HG02852 (cell line): ENCODE measurements at regions not wholly inside any gene's neighbourhood (a gene's known extent, or its start where the extent isn't known, plus 50 kb on each side); places are given as distances from the start of the nearest gene placed in this dataset.
"Not testable (repeated sequence)": the region's sequence is repeated elsewhere in the genome, so short reads cannot be mapped to it uniquely, and the experiment has no call there.

ENCODE experiments used
- ATAC-seq: cut with Tn5 transposase; IDR thresholded peaks from one replicate; pipeline ENCODE4 v1.9.1; 2021; ENCODE audit warnings: mild to moderate bottlenecking, moderate library complexity; ENCODE audit not compliant: unreplicated experiment

GRCh38 chr15:39016706-39017105, 452.1 kb upstream of the RASGRP1 start:
- ATAC-seq = no peak

DNA sequence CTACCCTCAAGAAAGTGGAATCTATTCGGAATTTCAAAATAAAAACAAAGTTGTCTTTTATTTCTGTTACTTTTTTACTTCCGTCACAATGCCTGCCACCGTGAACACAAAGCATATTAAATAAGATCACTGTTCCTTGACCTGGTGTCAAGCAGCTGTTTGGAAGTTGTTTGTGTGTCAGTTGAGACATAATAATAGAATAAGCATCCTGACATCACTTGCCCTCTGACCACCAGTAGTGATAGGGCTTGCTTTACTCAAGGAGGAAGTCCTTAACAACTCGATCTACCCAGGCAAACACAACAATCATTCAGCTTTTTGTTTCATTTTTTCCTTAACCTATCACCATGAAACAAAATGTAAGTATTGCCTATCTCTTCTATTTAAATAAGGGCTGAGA, 454.4 kb upstream of the RASGRP1 start:
- ATAC-seq = no peak

DNA sequence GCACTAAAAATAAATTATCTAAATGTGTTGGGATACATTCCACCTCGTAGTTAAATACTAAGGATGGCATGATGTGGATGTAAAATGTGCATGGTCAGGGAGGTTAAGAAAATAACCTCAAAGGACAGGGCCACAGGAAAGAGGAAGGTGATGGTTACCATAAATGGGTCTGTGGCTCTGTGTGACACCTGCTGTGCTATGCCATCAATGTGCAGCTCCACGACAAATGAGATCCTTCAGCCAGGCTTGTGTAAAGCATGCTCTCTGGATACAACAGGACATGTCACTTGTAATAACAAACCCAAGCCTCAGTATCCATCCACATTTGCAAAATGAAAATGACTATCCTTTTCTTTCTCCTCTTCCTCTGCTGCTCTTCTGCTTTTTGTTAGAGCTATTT, 456.7 kb upstream of the RASGRP1 start:
- no peak for ATAC-seq

DNA sequence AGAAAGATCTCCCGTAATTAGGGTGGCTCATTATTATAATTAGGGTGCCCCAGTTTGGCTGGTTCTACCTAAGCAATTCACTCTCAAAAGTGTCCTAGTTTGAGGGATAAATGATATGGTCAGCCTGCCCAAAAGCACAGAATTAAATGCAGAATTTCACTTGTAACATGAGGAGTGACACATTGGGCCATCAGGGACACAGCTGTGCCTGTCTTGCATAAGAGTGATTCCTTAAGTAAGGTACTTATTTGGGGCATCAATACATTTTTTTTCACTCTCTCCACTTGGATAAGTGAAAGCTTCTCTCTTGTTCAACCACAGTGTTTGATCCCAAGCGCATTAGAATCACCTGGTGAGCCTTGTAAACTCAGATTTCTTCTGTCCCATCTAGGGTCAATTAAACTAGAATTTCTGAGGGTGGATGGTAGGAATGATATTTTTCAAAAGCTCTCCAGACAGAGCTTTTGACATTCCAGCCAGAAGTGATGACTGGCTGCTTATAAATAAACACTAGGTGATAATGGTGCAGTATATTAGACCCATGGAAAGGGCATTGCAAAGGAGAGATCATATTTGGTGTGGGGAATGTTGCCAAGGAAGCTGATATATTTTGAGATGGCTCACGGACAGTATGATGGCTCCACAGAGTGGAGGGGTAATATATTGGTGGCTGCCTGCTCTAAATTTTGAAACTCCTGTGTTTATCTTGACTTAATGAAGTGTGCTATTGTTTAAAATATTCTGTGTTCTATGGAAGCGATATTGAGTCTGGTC, 458.1 kb upstream of the RASGRP1 start:
- ATAC-seq = no peak

GRCh38 chr15:39025321-39025720, 460.7 kb upstream of the RASGRP1 start:
- no peak for ATAC-seq

- ATAC-seq = no peak
Observed at GRCh38 chr15:39025881-39026280, 461.3 kb upstream of the RASGRP1 start.

DNA sequence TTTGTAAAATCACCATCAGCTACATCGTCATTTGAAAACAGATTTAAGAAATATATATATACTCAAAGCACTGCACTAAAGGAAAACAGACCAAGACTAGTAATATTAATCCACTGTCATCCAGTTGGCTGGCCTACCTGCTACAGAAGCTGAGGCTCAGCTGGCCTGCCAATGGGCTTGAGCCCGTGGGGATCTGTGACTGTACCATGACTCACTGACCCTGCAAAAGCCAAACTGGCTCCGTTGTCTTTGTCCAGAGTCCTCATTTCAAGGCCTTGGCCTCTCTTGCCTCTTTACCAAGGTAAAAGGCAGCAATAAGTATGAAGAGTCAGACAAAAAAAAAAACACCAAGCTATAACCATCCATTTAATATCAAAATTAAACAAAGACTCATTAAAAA, 463.5 kb upstream of the RASGRP1 start:
- no peak for ATAC-seq

DNA sequence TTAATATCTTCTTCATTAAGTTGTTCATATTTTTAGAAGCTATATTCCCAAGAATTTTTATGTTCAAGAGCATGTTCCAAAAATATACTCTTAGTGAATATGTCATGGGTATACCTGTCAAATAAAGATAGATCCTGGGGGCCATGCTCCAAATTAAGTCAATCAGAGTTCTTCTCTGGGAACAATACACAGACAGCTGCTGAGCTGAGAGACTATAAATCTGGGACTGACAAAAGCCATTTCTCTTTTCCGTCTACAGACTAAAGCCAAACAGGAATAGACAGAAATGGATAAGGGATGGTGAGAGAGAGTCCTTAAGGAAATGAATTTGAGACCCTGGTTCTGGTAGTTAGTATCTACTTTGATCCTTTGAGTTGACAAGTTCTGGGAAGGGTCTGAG, 465.1 kb upstream of the RASGRP1 start:
- ATAC-seq = no peak

- no peak for ATAC-seq
Observed at GRCh38 chr15:39030291-39031070, 465.9 kb upstream of the RASGRP1 start.

GRCh38 chr15:39031596-39031995, 467.0 kb upstream of the RASGRP1 start:
- ATAC-seq = no peak

GRCh38 chr15:39034816-39035215, 470.2 kb upstream of the RASGRP1 start:
- no peak for ATAC-seq

- not testable (repeated sequence) for ATAC-seq
Observed at GRCh38 chr15:39037611-39038010, 473.0 kb upstream of the RASGRP1 start.

DNA sequence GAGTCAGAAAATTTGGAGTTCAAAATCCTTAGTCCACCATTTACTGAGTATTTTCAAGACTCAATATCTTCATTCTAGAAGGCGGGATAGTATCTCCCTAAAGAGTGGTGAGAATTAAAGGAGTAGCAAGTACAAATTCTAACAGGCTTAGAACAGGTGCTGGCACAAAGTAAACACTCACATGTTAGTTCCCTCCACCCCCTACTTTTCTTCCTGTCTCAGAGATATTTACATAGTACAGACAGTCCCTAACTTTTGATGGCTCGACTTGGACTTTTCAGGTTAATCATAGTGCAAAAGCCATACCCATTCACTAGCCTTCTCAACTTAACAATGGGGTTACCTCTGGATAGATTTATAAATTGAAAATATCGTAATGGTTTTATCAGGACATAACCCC, 476.2 kb upstream of the RASGRP1 start:
- ATAC-seq = no peak

DNA sequence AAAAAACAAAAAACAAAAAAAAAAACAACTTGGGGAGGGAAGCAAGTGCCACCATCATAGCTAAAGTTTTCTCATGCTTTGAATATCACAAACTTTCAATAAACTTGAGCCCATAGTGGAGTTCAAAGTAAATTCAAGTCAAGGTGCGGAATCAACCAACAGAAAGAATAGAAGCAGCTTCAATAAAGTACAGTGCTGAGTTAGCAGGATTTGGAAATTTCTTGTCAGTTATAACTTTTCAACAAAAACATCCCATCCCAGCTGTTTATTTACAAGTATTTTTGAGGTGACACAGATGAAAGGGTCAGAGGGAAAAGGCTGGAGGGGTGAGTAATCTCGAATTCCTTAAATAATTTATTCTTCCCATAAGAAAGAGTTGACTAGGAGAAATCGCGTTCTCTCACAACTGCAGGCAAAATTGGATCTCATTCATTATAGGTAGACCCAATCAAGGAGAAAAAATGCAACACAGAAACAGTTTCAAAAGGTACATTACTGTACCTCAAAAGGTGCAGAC, 477.4 kb upstream of the RASGRP1 start:
- no peak for ATAC-seq

DNA sequence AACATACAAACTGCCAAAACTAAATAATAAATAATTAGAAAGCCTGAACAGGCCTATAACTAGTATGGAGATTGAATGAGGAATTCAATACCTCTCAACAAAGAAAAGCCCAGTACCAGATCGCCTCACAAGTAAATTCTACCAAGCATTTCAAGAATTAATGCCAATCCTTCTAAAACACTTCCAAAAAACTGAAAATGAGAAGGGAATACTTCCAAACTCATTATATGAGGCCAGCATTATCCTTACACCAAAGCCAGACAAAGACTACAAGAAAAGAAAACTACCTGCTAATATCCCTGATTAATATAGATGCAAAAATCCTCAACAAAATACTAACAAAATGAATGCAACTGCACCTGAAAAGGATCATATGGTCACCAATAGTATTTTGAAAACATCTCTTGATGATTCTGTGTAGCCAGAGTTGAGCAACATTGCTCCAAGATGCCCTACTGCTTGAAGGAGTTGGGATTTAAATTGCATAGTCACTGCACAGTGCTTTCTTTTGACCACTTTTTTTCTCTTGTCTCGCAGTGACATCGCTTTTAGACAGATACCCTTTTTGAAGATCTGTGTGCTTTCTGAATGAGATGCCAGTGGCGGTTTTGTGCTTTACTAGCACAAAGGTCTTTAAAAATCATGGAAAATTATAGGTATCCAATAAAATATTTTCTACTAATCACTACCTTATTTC, 487.2 kb upstream of the RASGRP1 start:
- no peak for ATAC-seq

- no peak for ATAC-seq
Observed at GRCh38 chr15:39052323-39052705, 487.7 kb upstream of the RASGRP1 start.

GRCh38 chr15:39053480-39053879, 488.9 kb upstream of the RASGRP1 start:
- ATAC-seq = no peak

DNA sequence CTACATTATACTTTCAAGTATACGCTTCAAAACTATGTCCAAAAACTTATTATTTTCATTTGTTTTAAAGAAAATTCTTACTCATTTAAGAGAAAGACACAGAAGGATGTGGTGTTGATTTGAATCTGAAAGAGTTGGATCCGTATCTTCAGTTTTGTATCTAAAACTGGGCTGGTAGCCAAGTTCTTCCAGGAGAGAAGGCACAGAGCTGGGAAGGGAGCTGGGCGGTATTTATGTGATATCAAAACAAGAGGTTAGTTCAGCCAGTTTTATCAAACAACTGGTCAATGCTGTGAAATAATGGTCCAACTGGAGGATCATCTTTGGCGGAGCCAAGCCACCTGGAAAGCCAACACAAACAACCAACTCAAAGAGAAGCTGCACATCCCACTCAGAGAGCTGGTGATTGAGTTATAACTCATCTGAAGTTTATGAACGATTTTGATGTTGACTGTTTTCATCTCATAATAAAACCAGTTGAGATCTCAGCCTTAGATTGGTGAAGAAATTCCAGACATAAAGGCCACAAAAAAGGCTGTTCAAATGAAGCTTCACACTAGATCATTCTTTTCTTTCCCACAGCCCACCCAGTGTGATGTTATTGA, 489.6 kb upstream of the RASGRP1 start:
- no peak for ATAC-seq

DNA sequence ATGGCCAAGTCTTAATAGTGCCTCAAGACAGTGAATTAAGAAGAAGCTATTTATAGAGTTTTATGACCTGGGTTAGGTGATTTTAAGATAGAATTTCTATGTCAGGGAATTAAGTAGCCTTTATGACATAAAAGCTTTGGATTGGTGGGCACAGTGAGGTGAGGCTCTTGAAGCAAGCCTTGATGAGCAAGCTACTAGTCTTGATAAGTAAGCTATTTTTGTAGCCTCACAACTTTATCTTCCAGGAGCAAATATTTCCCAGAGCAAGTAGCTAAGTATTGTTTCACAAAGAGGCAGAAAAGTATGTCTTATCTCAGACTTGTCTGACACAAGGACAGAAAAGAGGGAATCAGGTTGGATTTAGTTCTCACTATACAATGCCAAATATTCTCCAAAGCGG, 491.7 kb upstream of the RASGRP1 start:
- no peak for ATAC-seq

DNA sequence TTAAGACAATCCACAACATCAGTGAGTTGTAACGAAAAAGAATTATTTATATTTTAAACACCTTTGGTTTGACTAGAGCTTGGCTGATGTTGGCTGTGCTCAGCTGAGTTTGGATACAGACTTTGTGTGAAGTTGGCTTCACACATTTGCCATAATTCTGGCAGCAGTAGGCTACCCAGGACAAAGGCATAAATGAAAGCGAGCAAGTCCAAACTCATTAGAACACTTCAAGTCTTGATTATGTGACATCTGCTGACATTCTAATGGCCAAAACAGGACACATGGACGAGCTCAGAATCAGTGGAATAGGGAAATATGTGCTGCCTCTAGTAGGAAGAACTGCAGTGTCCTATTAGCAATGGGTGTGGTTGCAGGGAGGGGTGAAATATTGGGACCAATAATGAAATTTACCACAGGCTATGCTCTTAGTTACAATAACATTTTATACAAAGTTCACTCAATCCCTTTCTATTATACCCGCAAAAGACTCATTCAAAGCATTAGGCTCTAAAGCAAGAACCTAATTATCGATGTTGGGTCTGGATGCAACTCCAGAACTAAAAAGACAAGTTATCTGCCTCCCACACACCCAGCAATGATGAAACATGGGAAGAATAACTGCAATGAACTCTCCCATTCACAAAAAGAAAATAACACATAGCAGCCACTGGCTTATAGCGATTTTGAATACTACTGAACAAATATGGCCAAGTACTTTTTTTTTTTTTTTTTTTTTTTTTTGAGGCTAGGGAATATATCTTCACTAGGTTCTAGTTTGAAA, 493.9 kb upstream of the RASGRP1 start:
- ATAC-seq = no peak
